Esophagus squamous epithelium (tissue), 5 donors: ENCODE measurements at regions not wholly inside any gene's neighbourhood (a gene's known extent, or its start where the extent isn't known, plus 50 kb on each side); places are given as distances from the start of the nearest gene placed in this dataset.
"Not testable (repeated sequence)": the region's sequence is repeated elsewhere in the genome, so short reads cannot be mapped to it uniquely, and the experiment has no call there.

ENCODE experiments used
- DNase-seq: peaks from one replicate; lab custom pipeline; 2025; lab: John Stamatoyannopoulos, UW
- H3K27ac ChIP-seq, 4 donors: fragments of 200-600 bp; sonication (generic); one replicate each; pipeline ENCODE4 v1.5.1; 2016 to 2019; ENCODE audit warnings: mild to moderate bottlenecking in 1 of 4
- H3K27me3 ChIP-seq, 4 donors: fragments of 200-600 bp; sonication (generic); 1 replicate in 3 of 4; 2 replicates in 1 of 4; pipeline versions ENCODE4 v1.5.1 to v1.6.0; 2017 to 2021; ENCODE audit warnings: antibody characterized with exemption in 1 of 4
- H3K36me3 ChIP-seq, 3 donors: fragments of 200-600 bp; sonication (generic); one replicate each; pipeline ENCODE4 v1.5.1; 2016 to 2019
- H3K4me1 ChIP-seq, 3 donors: fragments of 200-600 bp; sonication (generic); one replicate each; pipeline ENCODE4 v1.5.1; 2017 to 2019
- H3K4me3 ChIP-seq, 4 donors: fragments of 200-600 bp; sonication (generic); 1 replicate in 3 of 4; 2 replicates in 1 of 4; pipeline ENCODE4 v1.5.1; 2016 to 2019; ENCODE audit warnings: mild to moderate bottlenecking in 2 of 4, moderate library complexity in 1 of 4
- H3K9me3 ChIP-seq, 3 donors: fragments of 200-600 bp; sonication (generic); one replicate each; pipeline ENCODE4 v1.5.1; 2016 to 2019
- POLR2A ChIP-seq, 4 donors: fragments of 450-650 bp; IDR thresholded peaks; one replicate each; pipeline ENCODE4 v1.6.1; 2017; ENCODE audit warnings: antibody characterized with exemption in 4 of 4, mild to moderate bottlenecking in 4 of 4, moderate library complexity in 3 of 4
- WGBS, 2 donors: methylation state at CpG; one replicate each; pipeline ENCODE4 v1.1.5; 2018; 5-methylcytosine and 5-hydroxymethylcytosine counted together
- intact Hi-C: fragments of 100-400 bp; cut with DNase I; formaldehyde crosslinking; loops from one replicate; pipeline ENCODE4 v1.15.0; 2022
- TF ChIP-seq, protein P1 (sequence below), 6 experiments: fragments of 450-650 bp in 4 of 6; fragments of 200-600 bp in 2 of 6; sonication (generic) in 2 of 6; IDR thresholded peaks; one replicate each; pipeline ENCODE4 v1.5.1; 2016 to 2019; ENCODE audit warnings: antibody characterized with exemption in 6 of 6, mild to moderate bottlenecking in 4 of 6, moderate library complexity in 4 of 6
- donor health status: DM: yes; HTN: yes; CAD: no.

DNA sequence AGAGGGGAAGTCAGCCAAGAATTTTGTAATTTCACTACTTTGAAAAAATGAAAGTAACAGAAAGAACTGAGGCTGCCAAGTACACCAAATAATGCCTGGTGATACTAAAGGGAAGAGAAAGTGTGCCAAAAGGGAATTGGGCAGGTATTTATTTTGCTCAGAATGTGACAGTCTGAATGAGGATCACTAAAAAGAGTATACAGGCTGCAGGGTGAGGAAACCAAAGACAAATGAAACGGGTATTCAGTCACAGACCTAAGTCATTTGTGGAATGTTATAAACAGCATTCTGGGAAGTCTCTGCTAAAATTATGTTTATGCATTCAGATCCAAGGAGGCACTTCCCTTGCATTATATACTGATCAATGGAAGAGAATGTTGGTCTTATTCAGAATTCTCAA is 418.6 kb upstream of the SLC39A10 start:
- no peak for TF ChIP-seq POLR2A (IDR thresholded peaks at IDR 0.05)
- TF ChIP-seq, protein P1, sequence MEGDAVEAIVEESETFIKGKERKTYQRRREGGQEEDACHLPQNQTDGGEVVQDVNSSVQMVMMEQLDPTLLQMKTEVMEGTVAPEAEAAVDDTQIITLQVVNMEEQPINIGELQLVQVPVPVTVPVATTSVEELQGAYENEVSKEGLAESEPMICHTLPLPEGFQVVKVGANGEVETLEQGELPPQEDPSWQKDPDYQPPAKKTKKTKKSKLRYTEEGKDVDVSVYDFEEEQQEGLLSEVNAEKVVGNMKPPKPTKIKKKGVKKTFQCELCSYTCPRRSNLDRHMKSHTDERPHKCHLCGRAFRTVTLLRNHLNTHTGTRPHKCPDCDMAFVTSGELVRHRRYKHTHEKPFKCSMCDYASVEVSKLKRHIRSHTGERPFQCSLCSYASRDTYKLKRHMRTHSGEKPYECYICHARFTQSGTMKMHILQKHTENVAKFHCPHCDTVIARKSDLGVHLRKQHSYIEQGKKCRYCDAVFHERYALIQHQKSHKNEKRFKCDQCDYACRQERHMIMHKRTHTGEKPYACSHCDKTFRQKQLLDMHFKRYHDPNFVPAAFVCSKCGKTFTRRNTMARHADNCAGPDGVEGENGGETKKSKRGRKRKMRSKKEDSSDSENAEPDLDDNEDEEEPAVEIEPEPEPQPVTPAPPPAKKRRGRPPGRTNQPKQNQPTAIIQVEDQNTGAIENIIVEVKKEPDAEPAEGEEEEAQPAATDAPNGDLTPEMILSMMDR (IDR thresholded peaks at IDR 0.05): no peak
- DNase-seq: no peak
- 14 to 18% methylated on average over 1 of the region's 1 CpG for WGBS, 2 donors
- Histone ChIP-seq H3K36me3 (no peaks in the 10 kb centered on the region), H3K9me3 (no peaks in the 10 kb centered on the region), H3K4me1 (no peaks in the 10 kb centered on the region), H3K27me3 (no peaks in the 10 kb centered on the region), H3K4me3 (no peak overlapping the region), H3K27ac (no peak overlapping the region)
- intact Hi-C loops: no loop called here

- H3K9me3 ChIP-seq, DNase-seq, H3K4me1 ChIP-seq, H3K27ac ChIP-seq, intact Hi-C loops, H3K4me3 ChIP-seq, H3K36me3 ChIP-seq, H3K27me3 ChIP-seq: not testable (repeated sequence)
- 0 to 89% methylated on average over 1 to 19 of the region's 20 CpGs for whole genome bisulfite sequencing, 2 donors
These were observed 428.5 kb upstream of the SLC39A10 start for GRCh38 chr2:195228547-195228946.

GRCh38 chr2:195214072-195214471 is 443.0 kb upstream of the SLC39A10 start:
- no peak for TF ChIP-seq POLR2A (IDR thresholded peaks at IDR 0.05)
- TF ChIP-seq, protein P1 (IDR thresholded peaks at IDR 0.05): no peak
- Histone ChIP-seq H3K27ac (no peak overlapping the region), H3K4me1 (no peaks in the 10 kb centered on the region), H3K9me3 (no peaks in the 10 kb centered on the region), H3K27me3 (no peaks in the 10 kb centered on the region), H3K36me3 (no peaks in the 10 kb centered on the region), H3K4me3 (no peak overlapping the region)
- 59 to 79% methylated on average over 5 of the region's 5 CpGs for WGBS, 2 donors
- no peak for DNase-seq
- intact Hi-C loops: no loop called here

DNA sequence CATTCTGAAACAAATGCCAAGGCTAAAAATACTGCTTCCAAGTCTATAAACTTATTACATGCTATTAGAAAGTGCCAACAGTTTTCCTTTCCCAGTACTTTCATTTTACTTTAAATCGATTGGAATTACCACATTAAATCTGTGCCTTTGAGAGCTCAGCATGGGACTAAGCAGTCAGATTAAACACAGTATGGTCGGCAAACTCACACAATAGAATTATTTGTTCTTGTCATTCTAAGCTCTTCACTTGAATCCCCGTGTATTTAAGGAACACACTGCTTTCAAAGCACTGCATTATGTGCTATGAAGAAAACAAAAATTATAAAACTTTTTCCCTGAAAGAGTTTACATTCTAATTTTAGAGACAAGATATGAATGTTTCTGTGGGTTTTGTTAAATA is 444.4 kb upstream of the SLC39A10 start:
- Histone ChIP-seq H3K9me3 (no peaks in the 10 kb centered on the region), H3K36me3 (no peaks in the 10 kb centered on the region), H3K4me1 (no peaks in the 10 kb centered on the region), H3K4me3 (no peak overlapping the region), H3K27ac (no peak overlapping the region), H3K27me3 (no peaks in the 10 kb centered on the region)
- no peak for DNase-seq
- no peak for TF ChIP-seq POLR2A (IDR thresholded peaks at IDR 0.05)
- TF ChIP-seq, protein P1 (IDR thresholded peaks at IDR 0.05): no peak
- intact Hi-C loops: no loop called here
- 34 to 37% methylated on average over 3 of the region's 3 CpGs for WGBS, 2 donors

DNA sequence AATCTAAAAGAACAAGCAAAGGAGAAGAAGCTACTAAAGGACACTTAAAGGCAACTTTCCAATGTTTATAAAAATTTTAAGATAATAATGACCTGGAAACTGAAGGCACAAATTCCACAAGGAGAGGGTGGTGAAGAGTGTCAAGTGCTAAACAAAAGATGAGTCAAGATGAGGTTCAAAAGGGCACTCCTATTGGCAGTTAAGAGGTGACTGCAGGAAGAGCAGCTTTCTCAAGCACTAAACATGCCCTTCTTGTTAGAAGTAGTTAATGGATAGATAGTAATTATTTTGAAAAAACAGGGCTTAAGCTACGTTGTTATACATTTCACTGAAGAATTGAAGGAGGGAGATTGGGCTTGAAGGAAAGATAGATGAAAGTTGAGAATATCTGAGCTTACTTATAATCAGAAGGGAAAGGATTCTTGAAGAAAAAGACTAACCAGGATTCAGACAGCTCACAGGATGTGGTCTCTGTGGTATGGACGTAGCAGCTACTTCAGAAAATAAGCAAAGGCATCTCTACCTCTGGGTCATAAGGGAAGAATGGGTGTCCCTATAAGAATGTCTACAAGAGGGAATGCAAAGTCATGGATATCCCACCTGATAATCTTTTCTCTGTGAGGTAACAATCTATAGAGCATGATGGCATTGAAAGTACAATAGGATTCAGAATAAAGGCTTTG is 454.7 kb upstream of the SLC39A10 start:
- Histone ChIP-seq H3K4me3 (no peak overlapping the region), H3K27me3 (no peaks in the 10 kb centered on the region), H3K9me3 (no peaks in the 10 kb centered on the region), H3K36me3 (no peaks in the 10 kb centered on the region), H3K27ac (no peak overlapping the region), H3K4me1 (no peaks in the 10 kb centered on the region)
- DNase-seq: no peak
- 28 to 53% methylated on average over 2 of the region's 2 CpGs for WGBS, 2 donors
- TF ChIP-seq POLR2A (IDR thresholded peaks at IDR 0.05): no peak
- TF ChIP-seq, protein P1 (IDR thresholded peaks at IDR 0.05): no peak
- intact Hi-C loops: no loop called here

- H3K36me3 ChIP-seq: no peaks in the 10 kb centered on the region
- no peak overlapping the region for H3K4me3 ChIP-seq
- no peaks in the 10 kb centered on the region for H3K27me3 ChIP-seq
- no peak for TF ChIP-seq POLR2A (IDR thresholded peaks at IDR 0.05)
- TF ChIP-seq, protein P1 (IDR thresholded peaks at IDR 0.05): no peak
- intact Hi-C loops: no loop called here
- no peak overlapping the region for H3K27ac ChIP-seq
- no peaks in the 10 kb centered on the region for H3K9me3 ChIP-seq
- DNase-seq: no peak
- no peaks in the 10 kb centered on the region for H3K4me1 ChIP-seq
These were observed 457.2 kb upstream of the SLC39A10 start for GRCh38 chr2:195199864-195200263.
